GM12892 (cell line): ENCODE measurements at regions not wholly inside any gene's neighbourhood (a gene's known extent, or its start where the extent isn't known, plus 50 kb on each side); places are given as distances from the start of the nearest gene placed in this dataset.

Experiments used
- POLR2AphosphoS5 ChIP-seq: IDR thresholded peaks from 2 replicates; pipeline ENCODE4 v1.6.1; 2011; ENCODE audit warnings: low read depth, low read length, control low read depth
- TAF1 ChIP-seq: IDR thresholded peaks from 2 replicates; pipeline ENCODE4 v1.6.1; 2011; ENCODE audit warnings: low read depth, mild to moderate bottlenecking, control low read depth, low read length, borderline replicate concordance

DNA sequence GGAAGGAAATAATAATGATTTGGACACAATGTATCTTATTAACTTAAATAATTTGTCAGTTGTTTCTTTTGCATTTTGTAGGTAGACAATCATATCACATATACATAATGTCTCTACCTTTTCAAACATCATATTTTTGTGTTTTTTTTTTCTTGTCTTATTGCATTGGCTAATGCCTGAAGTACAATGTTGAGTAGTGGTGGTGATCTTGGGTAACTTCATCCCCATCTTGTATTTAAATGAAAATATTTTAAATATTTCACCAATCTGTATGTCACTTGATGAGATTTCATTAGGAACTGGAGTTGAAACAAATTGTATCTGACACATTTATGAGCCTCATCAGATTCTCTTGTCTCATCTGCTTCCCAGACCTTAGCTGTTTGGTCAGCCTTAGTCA, 109.7 kb upstream of the LHX5 start:
- no peak for TF ChIP-seq TAF1
- no peak for TF ChIP-seq POLR2AphosphoS5
